Amniotic stem cell (primary cell): ENCODE measurements at regions not wholly inside any gene's neighbourhood (a gene's known extent, or its start where the extent isn't known, plus 50 kb on each side); places are given as distances from the start of the nearest gene placed in this dataset.
A peak's percentile ranks its signal among the peaks of the same experiment; 100 is the strongest.

Experiments used
- DNase-seq: peaks from one replicate; lab custom pipeline; 2025; lab: John Stamatoyannopoulos, UW

GRCh38 chr2:234438305-234438977, 58.4 kb downstream of the ARL4C start:
- no peak for DNase-seq

- DNase-seq, result no peak
Measured at GRCh38 chr2:234437642-234438304, 59.1 kb downstream of the ARL4C start.

GRCh38 chr2:234436482-234436837, 60.4 kb downstream of the ARL4C start:
- DNase-seq, result no peak

DNA sequence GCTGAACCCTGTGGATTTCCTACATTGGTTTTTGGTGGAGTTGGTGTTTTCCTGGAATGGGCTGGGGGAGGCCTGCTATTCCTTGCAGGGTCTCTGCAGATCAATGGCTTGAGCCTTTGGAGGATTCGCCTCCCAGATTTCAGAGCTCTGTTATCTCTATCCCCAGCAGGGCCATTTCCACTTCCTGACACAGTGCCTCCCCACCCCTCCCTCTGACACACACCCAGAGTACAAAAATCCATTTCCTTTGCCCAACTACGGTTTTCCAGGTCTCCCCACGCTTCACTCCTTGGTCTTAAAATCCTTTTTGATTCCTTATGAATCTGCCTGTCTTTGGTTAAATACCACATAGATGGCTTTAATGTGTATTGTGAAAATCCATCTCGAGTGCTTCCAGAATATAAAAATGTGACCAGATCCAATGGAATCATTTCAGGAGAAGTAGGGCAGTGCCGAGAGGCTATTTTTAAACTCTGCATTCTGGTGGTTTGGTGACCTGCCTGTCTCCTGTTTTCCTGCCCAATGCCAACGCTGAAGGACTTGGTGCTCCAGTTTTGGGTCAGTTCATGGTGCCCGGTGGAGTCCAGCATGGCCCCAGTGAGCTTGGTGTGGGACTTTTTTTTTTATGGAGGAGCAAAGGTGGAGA, 60.9 kb downstream of the ARL4C start:
- DNase-seq, result no peak

GRCh38 chr2:234433201-234433600, 63.7 kb downstream of the ARL4C start:
- no peak for DNase-seq

DNA sequence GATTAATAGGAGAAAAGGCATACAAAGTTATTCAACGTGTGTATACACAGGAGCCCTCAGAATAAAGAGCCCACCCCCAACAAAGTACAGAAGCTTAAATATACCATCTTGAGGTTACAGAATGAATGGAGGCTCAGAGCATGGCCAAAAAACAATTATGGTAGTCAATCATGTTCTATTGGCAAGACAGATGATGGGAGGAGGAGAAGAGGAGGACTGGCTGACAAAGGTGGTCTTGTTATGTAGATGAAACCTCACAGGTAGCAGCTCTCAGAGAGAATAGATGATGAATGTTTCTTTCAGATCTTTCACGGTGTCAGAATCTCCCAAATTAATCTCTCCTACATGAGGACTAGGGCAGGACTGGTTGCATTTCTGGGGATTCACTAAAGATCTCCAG, 66.0 kb downstream of the ARL4C start:
- no peak for DNase-seq

GRCh38 chr2:234429265-234429664, 67.6 kb downstream of the ARL4C start:
- DNase-seq, result no peak

GRCh38 chr2:234427081-234428061, 69.5 kb downstream of the ARL4C start:
- peak; percentile 43 for DNase-seq

DNA sequence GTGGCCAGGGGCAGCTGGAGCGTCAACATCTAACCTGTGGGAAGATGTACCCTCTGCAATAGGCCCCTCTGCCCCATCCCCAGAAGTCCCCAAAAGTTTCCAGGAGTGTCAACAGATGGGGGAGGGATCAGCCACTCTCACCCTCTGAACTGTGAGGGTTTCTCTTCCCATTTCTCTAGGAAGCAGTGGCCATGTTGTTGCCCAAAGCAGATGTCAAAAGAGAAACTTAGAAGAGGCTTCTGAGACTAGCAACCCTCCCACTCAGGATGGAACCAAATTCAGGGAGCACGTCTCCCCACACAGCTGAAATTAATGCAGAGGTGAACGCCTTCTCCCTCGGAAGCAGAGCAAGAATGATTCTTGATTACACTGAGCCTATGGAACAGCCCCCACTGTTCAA, 70.3 kb downstream of the ARL4C start:
- DNase-seq, result no peak

DNA sequence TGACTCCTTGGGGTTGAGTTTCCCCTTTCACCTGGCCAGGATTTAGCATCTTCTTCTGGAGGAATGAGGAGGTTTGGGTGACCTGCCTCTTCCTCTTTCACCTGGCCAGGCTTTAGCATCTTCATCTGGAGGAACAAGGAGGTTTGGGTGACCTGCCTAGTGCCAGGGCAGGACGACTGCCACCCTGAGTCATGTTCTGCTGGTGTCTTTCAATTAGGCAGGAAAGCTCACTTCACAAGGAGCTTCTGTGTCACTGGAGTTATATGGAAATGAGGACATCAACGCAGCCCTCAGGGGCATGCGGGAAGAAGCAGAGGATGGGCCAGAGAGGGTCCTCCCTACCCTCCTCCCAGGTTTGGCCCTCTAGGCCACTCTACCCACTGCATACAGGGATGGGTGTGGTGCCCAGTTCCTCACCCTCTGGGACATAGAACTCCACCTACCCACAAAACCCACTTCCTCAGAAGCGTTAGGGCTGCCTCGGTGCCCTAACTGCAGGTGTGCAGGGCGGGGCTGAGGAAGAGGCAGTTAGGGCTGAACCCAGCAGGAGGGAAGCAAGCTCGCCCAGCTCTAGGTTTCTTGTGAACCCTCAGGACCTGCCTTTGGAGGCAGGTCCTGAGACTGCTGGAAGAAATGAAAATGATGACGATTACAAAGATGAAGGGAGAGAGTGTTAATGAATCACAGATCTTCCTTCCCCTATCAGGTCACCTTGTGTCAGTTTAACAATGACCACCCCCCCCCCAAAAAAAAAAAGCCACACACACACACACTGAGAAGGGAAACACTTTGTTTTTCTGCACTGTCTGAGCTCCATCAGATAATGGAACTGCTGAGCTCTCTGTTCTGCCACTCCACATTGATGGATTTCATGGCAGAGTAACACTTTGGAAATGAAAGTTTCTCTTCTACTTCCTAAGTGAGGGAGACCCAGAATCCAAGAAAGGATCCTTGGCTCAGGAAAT, 71.0 kb downstream of the ARL4C start:
- no peak for DNase-seq

- no peak for DNase-seq
Measured at GRCh38 chr2:234423884-234424283, 73.0 kb downstream of the ARL4C start.

DNA sequence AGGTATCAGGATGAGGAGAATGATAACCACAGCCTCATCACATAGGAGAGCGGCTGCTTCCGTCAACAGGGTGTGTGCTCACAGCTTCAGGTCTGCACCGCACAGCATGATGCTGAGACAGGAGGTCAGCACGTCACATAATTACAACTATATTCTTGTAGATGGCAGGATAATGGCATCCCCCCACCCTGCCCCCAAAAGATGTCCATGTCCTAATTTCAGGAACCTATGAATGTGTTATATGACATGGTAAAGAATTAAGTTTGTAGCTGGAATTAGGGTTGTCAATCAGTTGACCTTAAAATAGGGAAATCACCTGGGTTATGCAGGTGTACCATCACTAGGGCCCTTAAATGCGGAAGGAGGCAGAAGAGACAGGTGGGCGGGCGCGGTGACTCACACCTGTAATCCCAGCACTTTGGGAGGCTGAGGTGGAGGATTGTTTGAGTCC, 73.9 kb downstream of the ARL4C start:
- no peak for DNase-seq

DNA sequence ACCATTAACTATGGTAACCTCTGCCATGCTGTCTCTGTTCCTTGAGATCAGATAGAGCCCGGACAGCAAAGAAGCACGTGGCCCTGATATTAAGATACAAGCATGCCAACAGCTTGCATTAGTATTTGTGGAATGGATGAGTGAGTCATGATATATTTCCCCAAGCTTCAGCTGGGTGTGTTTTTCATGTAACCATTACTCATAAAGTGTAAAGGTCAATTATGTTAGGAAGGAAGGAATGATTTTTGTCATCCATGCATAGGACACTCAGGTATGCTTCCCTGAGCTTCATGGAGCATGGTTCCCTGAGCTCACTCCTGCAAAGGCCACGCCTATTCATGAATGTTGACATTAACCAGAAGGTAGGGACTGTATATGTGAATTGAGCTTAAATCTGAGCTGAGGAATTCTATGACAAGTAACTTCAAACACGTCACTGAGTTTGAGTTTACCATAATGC, 74.6 kb downstream of the ARL4C start:
- DNase-seq, result peak; percentile 70

- DNase-seq, result no peak
Measured at GRCh38 chr2:234420408-234420807, 76.5 kb downstream of the ARL4C start.

DNA sequence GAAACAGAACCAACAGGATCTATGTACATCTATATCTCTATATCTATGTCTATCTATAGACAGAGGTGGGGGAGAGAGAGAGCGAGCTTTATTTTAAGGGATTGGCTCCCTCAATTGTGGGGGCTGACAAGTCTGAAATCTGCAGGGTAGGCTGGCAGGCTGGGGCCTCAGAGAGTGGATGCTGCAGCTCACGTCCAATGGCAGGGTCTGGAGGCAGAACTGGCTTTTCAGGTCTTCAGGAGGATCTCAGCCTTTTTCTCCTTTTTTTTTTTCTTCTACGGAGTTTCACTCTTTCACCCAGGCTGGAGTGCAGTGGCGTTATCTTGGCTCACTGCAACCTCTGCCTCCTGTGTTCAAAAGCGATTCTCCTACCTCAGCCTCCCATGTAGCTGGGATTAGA, 77.2 kb downstream of the ARL4C start:
- DNase-seq, result no peak

DNA sequence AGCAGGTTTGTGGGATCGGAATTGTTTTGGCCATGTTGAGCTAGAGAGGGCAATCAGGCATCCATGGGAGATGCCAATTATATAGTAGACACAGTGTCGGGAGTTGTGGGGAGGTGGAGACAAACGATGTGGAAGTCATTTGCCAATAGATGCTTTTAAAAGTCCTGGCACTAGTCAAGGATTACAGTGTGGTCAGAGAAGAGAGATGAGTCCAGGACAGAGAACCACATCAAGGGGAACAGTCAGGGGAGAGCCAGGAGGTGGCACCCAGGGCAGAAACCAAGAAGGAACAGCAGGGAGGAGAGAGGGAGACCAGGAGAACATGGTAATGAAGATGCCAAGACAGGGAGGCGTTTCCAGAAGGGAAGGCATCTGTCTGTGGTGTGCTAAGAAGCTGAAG, 81.2 kb downstream of the ARL4C start:
- no peak for DNase-seq

- DNase-seq, result no peak
Measured at GRCh38 chr2:234414596-234414995, 82.3 kb downstream of the ARL4C start.

GRCh38 chr2:234412726-234413125, 84.2 kb downstream of the ARL4C start:
- DNase-seq, result no peak

DNA sequence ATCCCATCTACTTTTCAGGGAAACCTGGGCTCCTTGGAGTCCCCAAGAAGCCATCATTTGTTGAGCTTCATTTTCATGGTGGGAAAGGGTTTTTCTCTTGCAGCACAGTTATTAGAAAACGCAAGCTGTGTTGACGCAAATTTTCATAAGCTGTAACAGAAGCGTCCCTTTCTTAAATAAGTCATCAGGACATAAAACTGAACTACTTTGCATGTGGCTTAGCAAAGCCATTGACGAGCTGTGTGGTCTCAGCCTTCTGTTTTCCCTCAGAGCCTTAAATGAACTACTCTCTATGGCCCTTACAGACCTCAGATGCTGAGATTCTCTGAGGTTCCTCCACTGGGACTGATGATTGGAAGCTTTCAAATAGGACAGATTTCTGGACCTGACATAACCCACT, 85.1 kb downstream of the ARL4C start:
- no peak for DNase-seq

DNA sequence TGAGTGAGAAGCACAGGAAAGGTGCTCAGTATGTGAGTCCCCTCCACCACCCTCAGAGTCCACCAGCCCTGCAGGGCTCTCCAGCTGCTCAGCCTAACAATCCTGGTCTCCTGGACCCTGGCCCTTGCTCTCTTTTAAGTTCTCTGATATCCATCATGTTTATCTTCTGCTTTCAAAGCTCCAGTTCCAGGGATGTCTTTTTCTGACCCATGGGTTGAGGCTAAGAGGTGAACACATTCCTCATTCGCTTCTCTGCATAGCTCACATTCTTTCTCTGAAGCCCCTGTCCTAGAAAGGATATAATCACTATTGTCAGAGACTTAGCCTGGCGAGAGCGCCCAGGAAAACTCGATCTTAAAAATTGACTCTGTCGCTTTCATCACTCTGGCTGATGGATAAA, 86.4 kb downstream of the ARL4C start:
- DNase-seq, result no peak

GRCh38 chr2:234409590-234409989, 87.3 kb downstream of the ARL4C start:
- DNase-seq, result no peak
